ENCODE measurements at regions not wholly inside any gene's neighbourhood (a gene's known extent, or its start where the extent isn't known, plus 50 kb on each side); places are given as distances from the start of the nearest gene placed in this dataset.

DNA sequence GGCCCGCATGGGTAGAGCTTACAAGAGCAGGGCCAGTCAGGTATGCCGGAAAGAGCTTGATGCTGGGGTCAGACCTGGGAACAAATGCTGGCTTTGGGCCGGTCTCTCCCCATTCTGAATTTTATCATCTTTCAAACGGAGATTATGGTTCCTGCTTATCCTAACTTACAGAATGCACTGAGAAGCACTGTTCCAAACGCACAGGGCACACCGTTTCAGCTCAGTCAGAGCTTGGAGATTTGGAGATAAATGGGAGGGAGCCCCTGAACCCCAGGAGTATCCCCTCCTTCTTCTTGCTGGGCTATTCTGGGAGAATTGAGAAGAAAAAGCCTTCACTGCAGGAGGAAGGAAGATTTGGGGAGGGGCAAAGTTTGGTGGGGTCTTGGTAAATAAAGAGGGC, 169.4 kb downstream of the DDX1 start:
- no peaks in the 10 kb centered on the region for H3K9me3 Mint-ChIP-seq (ENCODE audit: low read depth)
- DNase-seq (no peak), ATAC-seq (no peak)
- no peaks in the 10 kb centered on the region for H3K4me1 Mint-ChIP-seq
- H3K27ac Mint-ChIP-seq: no peak overlapping the region
- H3K4me3 Mint-ChIP-seq: no peak overlapping the region
- CTCF ChIA-PET: no interaction called here
- no peaks in the 10 kb centered on the region for H3K27me3 Mint-ChIP-seq
- no peaks in the 10 kb centered on the region for H3K36me3 Mint-ChIP-seq

DNA sequence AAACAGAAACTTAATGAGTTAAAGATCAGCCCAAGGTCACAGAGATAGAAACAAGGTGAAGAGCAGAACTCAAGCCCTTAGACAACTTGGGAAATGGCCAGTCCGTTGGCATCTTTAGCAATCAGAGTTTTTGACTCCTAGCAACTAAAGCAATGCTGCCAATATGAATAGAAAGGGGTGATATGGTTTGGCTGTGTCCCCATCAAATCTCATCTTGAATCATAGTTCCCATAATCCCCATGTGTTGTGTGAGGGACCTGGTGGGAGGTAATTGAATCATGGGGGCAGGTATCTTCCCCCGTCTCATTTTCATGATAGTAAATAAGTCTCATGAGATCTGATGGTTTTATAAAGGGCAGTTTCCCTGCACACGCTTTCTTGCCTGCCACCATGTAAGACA, 170.2 kb downstream of the DDX1 start:
- Mint-ChIP-seq H3K27me3 (no peaks in the 10 kb centered on the region), H3K36me3 (no peaks in the 10 kb centered on the region), H3K4me1 (no peaks in the 10 kb centered on the region), H3K27ac (no peak overlapping the region), H3K9me3 (ENCODE audit: low read depth) (no peaks in the 10 kb centered on the region), H3K4me3 (no peak overlapping the region)
- no peak for ATAC-seq
- CTCF ChIA-PET: no interaction called here
- no peak for DNase-seq

DNA sequence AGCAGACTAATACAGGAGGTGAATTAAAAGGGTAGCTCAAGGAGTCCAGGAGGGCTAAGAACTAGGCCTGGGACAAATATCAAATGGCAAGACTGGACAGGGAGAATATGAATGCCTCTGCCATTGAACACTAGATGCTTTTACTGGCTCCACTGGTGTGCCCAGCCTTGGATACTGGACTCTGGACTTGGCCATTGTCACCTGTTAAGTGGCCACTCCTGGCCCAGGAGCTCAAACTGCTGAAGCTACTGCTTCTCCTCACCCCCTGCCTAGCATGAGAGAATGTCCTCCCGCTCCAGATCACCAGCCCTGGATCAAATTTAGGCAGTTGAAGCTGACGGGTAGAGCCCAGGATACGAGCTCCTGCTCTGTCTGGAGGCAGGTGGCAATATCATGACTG, 170.8 kb downstream of the DDX1 start:
- Mint-ChIP-seq H3K4me3 (no peak overlapping the region), H3K36me3 (no peaks in the 10 kb centered on the region), H3K27ac (no peak overlapping the region), H3K9me3 (ENCODE audit: low read depth) (no peaks in the 10 kb centered on the region), H3K27me3 (no peaks in the 10 kb centered on the region), H3K4me1 (no peaks in the 10 kb centered on the region)
- ATAC-seq (no peak), DNase-seq (no peak)
- CTCF ChIA-PET: no interaction called here

DNA sequence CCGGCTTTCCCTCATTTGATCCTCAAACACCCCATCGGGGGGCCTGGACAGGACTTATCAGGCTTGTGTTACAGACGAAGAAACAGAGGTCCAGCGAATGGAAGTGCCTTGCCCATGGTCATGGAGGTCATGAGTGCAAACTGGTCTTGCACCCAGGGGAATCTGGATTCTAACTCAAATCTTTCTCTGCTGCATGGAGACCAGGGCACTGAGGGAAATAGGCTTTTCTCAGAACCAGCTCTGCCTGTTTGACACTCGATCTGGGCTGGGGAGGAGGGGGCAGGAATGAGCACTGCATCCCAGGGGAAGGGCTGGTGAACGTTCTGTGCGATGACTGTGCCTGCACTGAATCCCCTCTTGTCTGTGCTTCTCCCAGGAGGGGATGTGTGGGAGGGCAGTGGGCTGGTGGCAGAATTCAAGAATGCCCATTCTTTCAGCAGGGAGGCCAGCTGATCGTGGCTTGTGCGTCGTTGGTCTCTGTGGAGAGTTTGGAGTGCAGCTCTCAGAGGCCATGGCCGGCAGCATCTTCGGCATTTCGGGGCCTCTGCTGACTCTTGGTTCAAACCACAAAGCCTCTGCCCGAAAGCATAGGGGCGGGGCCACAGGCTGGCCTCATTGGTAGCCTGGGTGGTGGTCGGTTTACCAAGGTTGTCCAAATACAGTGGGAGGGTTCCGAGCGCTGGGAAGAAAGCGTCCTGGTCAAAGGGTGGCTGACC, 171.6 kb downstream of the DDX1 start:
- Mint-ChIP-seq H3K27ac (no peak overlapping the region), H3K4me3 (no peak overlapping the region), H3K9me3 (ENCODE audit: low read depth) (no peaks in the 10 kb centered on the region), H3K36me3 (no peaks in the 10 kb centered on the region), H3K4me1 (no peaks in the 10 kb centered on the region), H3K27me3 (no peaks in the 10 kb centered on the region)
- CTCF ChIA-PET: no interaction called here
- no peak for DNase-seq
- no peak for ATAC-seq

DNA sequence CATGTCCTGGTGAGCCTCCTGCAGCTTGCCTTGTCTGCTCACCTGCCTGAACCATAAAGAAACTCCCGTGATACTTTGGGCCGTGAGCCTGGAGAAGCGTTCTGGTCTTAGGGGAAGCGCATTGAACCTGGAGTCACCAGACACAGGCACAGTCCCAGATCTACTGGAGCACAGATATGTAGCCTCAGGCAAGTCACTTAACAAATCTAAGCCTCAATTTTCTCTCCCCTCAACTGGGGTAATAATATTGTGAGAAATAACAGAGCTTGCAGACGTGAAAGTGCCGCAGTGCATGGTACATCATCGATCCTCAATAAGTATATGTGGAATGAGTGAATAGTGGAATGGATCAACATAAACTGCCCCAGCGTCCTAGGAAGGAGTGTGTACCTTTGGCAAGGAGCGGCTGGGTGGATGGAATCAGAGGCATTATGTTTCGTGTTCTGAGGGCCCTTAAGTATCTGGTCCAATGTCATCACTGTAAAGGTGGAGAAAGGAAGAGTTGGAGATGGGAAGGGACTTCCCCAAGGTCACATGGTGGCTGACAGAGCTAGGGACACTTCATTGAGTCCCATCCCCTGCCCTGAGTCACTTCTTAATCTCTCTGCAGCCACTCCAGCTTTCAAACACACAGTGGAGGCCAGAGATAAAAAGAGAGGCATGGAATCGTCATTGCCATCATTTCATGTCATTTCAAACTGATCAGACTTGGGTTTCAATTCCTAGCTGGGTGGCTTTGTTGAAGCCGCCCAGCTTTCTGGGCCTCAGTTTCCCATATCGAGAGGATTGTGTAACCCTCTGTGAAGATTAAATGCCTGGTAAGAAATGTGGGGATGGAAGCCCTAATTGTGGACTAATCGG, 172.4 kb downstream of the DDX1 start:
- ATAC-seq (no peak), DNase-seq (no peak)
- Mint-ChIP-seq H3K36me3 (no peaks in the 10 kb centered on the region), H3K9me3 (ENCODE audit: low read depth) (no peaks in the 10 kb centered on the region), H3K27me3 (no peaks in the 10 kb centered on the region), H3K4me3 (no peak overlapping the region), H3K27ac (no peak overlapping the region), H3K4me1 (no peaks in the 10 kb centered on the region)
- CTCF ChIA-PET: no interaction called here

DNA sequence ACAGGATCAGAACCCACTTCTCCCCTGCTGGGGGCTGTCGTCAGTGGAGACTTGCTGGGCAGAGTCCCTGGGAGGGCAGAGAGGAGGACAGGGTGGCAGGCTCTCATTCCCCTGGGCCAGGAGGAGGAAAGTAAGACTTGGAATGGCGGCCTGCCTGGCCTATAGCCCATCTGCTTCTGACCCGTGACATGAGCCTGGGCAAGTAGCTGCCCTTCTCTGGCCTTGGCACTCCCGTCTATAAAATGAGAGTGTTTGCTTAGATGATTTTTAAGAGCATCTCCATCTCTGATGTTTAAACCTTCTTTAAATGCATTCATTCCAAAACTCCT, 173.0 kb downstream of the DDX1 start:
- Mint-ChIP-seq H3K9me3 (ENCODE audit: low read depth) (no peaks in the 10 kb centered on the region), H3K36me3 (no peaks in the 10 kb centered on the region), H3K27ac (no peak overlapping the region), H3K27me3 (no peaks in the 10 kb centered on the region), H3K4me3 (no peak overlapping the region), H3K4me1 (no peaks in the 10 kb centered on the region)
- no peak for DNase-seq
- ATAC-seq: no peak
- CTCF ChIA-PET: no interaction called here

DNA sequence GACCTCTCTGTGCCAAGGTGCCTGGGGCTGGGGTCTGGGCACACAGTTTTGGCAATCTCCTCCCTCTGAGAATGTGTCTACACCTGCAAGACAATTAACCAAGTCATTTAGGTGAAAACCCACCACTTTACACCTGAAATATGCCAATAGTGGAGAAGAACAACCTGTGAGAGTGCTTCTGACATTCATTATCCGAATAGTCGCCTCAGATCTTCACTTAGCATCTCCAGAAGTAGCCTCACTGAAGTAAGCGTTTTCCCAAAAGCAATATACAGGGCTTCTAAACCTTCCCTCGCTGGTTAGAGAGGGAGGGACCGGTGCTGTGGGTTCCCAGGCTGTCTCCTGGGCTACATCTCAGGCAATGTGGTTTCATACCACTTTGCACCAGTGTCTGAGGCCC, 173.5 kb downstream of the DDX1 start:
- Mint-ChIP-seq H3K4me3 (no peak overlapping the region), H3K27me3 (no peaks in the 10 kb centered on the region), H3K27ac (no peak overlapping the region), H3K36me3 (no peaks in the 10 kb centered on the region), H3K4me1 (no peaks in the 10 kb centered on the region), H3K9me3 (ENCODE audit: low read depth) (no peaks in the 10 kb centered on the region)
- ATAC-seq (no peak), DNase-seq (no peak)
- CTCF ChIA-PET: no interaction called here

DNA sequence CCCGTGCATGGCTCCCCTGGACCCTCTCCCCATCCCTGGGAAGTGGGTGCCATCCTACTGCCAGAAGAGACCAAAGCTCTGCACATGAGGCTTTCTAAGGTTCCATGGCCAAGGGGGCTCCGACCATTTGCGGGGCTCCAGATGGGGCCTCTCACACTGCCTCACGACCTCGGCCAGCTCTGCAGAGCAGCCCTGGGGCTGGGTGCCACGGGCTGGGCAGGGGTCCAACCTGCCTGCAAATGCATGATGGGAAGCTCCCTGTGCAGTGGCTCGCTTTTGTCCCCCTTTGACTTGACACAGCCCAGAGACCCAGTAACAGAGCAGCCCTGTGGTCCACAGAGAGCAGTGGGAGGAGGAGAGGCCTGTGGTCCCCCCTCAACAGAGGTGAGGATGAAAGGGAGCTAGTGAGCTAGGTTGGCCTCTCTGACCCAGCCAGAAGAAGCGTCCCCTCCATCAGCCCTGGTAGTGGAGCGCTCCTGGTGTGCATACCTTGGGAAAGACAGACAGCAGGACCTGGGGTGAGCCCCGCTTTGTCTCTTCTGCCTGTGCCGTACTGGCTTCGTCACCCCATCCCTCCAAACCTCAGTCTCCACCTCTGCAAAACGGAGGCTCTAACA, 174.1 kb downstream of the DDX1 start:
- Mint-ChIP-seq H3K27ac (no peak overlapping the region), H3K9me3 (ENCODE audit: low read depth) (no peaks in the 10 kb centered on the region), H3K36me3 (no peaks in the 10 kb centered on the region), H3K27me3 (no peaks in the 10 kb centered on the region), H3K4me3 (no peak overlapping the region), H3K4me1 (no peaks in the 10 kb centered on the region)
- no peak for DNase-seq
- CTCF ChIA-PET: no interaction called here
- ATAC-seq: no peak

DNA sequence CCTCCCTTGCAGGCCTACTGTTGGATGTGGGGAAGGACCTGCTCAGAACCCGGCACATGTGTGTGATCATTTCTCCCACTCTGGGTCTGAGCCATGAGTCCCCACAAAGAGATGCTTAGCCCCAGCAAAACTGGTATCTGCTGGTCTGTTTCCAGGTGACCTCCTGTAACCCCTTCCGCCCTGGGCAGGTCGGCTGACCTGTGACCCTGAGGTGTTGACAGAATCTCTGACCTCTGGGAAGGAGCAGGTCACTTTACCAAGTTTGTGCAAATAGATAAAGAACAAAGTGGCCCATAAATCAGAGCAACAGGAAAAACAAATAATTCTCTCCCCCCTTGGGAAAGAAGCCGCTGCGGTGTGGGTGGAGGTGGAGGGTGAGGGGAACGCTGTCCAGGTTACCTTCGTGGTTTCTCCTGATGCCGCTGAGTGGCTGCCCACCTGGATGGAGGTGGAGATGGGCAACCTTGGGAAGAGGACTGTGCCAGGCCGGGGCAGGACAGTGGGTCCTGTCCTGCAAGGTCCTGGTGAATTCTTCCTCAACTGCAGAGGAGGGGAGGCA, 174.0 kb upstream of the MYCN start:
- ATAC-seq (no peak), DNase-seq (no peak)
- Mint-ChIP-seq H3K27me3 (no peaks in the 10 kb centered on the region), H3K9me3 (ENCODE audit: low read depth) (no peaks in the 10 kb centered on the region), H3K36me3 (no peaks in the 10 kb centered on the region), H3K4me3 (no peak overlapping the region), H3K27ac (no peak overlapping the region), H3K4me1 (no peaks in the 10 kb centered on the region)
- CTCF ChIA-PET: no interaction called here

DNA sequence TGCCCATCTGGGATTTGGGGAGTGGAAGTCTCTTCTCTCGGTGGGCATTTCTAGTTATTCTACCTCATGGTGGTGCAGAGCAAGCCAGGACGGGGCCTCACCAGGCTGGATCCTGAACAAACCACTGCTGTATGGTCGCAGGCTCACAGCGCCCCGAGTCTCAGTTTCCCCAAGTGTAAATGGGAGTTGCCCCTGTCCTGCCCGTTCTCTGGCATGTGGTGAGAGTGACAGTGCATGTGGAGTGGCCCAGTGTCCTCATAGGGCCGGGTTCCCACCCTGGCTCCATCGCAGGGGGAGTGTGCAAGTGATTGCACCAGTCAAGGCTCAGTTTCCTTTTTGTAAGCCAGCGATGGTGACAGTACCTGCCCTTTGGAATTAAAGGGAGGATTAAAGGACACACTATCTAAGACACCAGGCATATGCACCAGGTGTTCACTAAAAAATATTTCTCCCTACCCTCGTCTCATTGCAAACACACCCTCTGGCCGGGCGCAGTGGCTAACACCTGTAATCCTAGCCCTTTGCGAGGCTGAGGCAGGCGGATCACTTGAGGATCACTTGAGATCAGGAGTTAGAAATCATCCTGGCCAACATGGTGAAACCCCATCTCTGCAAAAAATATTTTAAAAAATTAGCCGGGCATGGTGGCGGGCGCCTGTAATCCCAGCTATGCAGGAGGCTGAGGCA, 173.3 kb upstream of the MYCN start:
- CTCF ChIA-PET: no interaction called here
- no peaks in the 10 kb centered on the region for H3K9me3 Mint-ChIP-seq (ENCODE audit: low read depth)
- H3K4me3 Mint-ChIP-seq: no peak overlapping the region
- H3K27me3 Mint-ChIP-seq: no peaks in the 10 kb centered on the region
- ATAC-seq (no peak), DNase-seq (no peak)
- no peak overlapping the region for H3K27ac Mint-ChIP-seq
- H3K36me3 Mint-ChIP-seq: no peaks in the 10 kb centered on the region
- no peaks in the 10 kb centered on the region for H3K4me1 Mint-ChIP-seq

DNA sequence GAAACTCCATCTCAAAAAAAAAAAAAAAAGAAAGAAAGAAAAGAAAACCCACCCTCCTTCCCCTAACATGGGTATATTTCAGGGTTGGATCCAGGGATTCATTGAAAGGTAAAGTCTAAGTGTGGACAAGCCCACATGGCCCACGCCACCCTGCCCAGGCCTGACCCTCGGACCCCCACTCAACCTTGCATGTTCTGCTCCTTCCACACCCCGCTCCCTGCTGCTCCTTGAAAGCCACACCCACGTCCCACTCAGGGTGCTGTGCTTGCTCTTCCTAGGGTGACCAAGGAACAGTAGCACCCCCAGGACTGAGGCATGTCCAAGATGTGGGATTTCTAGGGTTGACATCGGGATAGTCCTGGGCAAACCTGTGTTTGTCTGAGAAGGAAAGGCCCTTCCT, 172.7 kb upstream of the MYCN start:
- DNase-seq (no peak), ATAC-seq (no peak)
- Mint-ChIP-seq H3K4me3 (no peak overlapping the region), H3K27me3 (no peaks in the 10 kb centered on the region), H3K4me1 (no peaks in the 10 kb centered on the region), H3K36me3 (no peaks in the 10 kb centered on the region), H3K9me3 (ENCODE audit: low read depth) (no peaks in the 10 kb centered on the region), H3K27ac (no peak overlapping the region)
- CTCF ChIA-PET: no interaction called here

DNA sequence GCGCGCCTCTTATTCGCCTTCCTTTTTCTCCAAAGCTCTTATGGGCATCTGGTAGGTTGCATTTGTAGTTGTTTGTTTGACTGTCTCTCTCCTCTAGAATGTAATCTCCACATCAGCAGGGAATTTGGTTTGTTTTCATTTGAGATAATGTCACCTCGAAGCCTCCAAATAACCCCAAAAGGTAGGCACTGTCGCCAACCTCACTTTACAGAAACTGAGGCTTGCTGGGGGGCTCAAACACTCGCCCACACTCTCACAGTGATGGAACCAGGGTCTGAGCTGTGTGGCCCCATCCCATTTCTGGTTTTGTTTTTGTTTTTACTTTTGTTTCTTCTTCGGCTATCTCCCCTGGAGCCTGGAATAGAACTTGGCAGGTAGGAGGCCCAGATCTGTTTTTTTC, 172.2 kb upstream of the MYCN start:
- Mint-ChIP-seq H3K9me3 (ENCODE audit: low read depth) (no peaks in the 10 kb centered on the region), H3K36me3 (no peaks in the 10 kb centered on the region), H3K4me1 (no peaks in the 10 kb centered on the region), H3K27ac (no peak overlapping the region), H3K4me3 (no peak overlapping the region), H3K27me3 (no peaks in the 10 kb centered on the region)
- CTCF ChIA-PET: no interaction called here
- ATAC-seq (no peak), DNase-seq (no peak)

DNA sequence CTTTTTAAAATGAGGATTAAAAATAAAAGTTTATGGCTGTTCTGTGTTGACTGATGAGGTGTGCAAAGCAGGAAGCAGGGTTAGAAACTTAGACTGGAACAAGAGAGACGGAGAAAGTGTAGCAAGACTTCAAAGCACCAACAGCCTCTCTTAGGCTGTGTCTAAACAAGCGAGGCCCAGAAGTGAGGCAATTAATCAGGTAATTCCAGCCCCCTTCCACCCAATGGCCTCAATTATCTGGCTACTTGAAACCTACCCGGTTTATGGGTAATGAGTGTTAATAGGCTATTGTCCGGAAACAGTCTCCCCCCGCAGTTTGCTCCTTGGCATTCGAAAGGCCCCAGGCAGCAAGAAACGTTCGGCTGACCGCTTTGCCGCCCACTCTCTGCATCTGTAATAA, 171.7 kb upstream of the MYCN start:
- no peaks in the 10 kb centered on the region for H3K27me3 Mint-ChIP-seq
- H3K4me1 Mint-ChIP-seq: no peaks in the 10 kb centered on the region
- ATAC-seq (no peak), DNase-seq (no peak)
- H3K4me3 Mint-ChIP-seq: no peak overlapping the region
- H3K9me3 Mint-ChIP-seq (ENCODE audit: low read depth): no peaks in the 10 kb centered on the region
- H3K36me3 Mint-ChIP-seq: no peaks in the 10 kb centered on the region
- H3K27ac Mint-ChIP-seq: no peak overlapping the region
- CTCF ChIA-PET: no interaction called here

DNA sequence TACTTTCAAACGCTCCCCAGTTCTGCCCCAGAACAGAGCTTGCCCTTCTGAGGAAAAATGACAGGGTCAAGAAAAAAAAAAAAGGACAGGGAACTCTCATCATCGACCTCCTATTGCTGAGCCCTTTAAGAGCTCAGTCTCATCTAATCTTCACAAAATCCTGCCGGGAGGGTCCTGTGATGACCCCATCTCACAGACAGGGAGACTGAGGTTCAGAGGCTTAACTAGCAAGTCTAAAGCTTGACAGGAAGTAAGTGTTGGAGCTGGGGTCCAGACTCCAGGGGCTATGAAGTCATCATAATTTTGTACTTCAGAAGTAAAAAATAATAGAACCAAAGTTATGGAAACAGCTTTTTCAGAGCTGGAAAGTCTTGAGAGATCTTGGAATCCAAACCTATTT, 171.1 kb upstream of the MYCN start:
- no peaks in the 10 kb centered on the region for H3K9me3 Mint-ChIP-seq (ENCODE audit: low read depth)
- H3K36me3 Mint-ChIP-seq: no peaks in the 10 kb centered on the region
- no peaks in the 10 kb centered on the region for H3K4me1 Mint-ChIP-seq
- H3K27me3 Mint-ChIP-seq: no peaks in the 10 kb centered on the region
- no peak overlapping the region for H3K4me3 Mint-ChIP-seq
- CTCF ChIA-PET: no interaction called here
- ATAC-seq (no peak), DNase-seq (no peak)
- no peak overlapping the region for H3K27ac Mint-ChIP-seq

Data from activated CD8-positive, alpha-beta memory T cell treated with anti-CD3 and anti-CD28 coated beads, Interleukin-2, amount 10 ng/mL, durations not matched to agents 7 days and 5 days (primary cell).